HL-60/S4 treated with phorbol 12-myristate 13-acetate at 8.2 ng/mL for 4 days and 3 days (cell line): ENCODE measurements at regions not wholly inside any gene's neighbourhood (a gene's known extent, or its start where the extent isn't known, plus 50 kb on each side); places are given as distances from the start of the nearest gene placed in this dataset.
"Not testable (repeated sequence)": the region's sequence is repeated elsewhere in the genome, so short reads cannot be mapped to it uniquely, and the experiment has no call there.

Experiments
- in situ Hi-C: fragments of 300-500 bp; cut with MboI; formaldehyde crosslinking; loops from 2 replicates; pipeline ENCODE4 v1.15.0; 2022; ENCODE audit warnings: low sequenced_read_pairs

DNA sequence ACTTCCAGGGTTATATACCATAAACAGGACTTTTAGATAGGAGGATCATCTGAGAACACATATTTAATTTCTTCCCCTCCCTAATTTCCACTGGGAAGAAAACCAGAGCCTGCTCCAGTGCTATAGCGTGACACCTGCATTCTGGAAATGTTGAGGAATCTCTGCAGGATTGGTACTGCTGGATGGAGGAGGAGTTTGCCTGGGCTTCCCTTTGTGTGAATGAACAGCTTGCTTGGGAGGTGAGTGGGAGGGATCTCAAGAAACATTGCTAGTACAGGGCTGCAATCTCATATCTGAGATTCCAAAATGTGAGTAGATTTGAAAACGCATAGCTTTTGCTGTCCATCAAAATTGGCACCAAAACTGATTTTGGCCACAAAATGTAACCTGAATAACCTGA, 295.9 kb upstream of the RGMA start:
- in situ Hi-C loops = no loop called here

DNA sequence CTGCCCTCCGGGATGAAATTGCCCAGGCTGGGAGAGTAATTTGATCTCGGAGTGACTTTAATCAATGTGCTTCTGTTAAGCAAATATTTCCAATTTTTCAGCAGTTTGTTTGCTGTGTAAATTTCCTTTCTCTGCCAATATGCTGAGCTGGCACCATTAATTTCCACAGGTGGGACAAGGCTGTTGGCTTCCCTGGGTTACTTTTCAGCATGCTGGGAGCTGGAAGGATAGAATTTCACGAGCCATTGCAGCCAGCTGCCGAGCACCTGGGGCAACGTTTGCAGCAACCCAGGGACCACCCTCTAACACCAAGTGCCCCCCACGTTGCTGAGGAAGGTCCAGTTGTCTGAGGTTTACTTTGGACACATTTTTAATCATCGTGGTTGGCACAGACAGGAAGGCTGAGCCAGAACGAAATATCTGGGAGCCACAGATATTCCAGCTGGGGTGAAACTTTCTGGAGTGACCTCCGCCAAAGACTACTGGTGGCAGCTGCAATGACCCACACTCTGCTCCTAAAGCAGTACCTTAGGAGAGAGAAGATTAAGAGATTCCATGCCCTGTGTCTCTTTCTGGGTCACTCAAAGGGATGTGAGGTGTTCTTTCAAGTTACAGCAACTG, 293.3 kb upstream of the RGMA start:
- in situ Hi-C loops = no loop called here

DNA sequence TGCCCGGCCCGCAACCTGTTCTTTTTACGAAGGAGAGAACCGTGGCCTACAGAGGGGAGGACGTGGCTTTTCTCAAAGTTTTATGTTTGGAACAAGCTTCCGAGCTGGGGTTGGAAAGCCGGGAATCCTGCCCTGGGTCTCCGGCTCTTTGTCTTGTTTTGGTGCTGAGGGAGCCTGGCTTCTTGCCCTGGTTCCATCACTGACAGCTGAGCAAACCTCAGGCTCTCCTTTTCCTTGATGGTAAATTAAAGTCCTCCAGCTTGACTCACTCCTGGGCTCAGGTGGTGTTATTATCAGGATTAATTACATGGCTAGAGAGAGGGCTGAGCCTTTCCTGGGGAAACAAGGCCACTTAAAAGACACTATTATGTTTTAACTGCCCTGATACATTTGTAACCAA, 289.5 kb upstream of the RGMA start:
- in situ Hi-C loops = no loop called here

DNA sequence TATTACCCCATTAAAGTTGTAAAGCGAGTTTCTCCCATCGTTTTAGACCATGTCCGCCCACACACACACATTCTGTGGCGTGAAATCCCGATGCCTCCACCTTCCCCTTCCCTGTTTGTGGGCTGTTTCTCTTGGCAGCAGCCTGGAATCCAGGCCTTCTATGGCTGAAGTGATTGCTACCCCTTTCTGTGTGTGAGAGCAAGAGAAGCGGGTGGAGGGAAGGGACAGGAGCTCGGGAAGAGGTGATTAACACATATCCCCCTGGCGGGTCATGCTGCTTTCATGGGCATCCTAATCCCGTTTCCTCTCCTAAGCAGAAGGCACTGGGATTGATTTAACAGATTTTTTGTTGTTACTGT, 283.8 kb upstream of the RGMA start:
- in situ Hi-C loops = no loop called here

DNA sequence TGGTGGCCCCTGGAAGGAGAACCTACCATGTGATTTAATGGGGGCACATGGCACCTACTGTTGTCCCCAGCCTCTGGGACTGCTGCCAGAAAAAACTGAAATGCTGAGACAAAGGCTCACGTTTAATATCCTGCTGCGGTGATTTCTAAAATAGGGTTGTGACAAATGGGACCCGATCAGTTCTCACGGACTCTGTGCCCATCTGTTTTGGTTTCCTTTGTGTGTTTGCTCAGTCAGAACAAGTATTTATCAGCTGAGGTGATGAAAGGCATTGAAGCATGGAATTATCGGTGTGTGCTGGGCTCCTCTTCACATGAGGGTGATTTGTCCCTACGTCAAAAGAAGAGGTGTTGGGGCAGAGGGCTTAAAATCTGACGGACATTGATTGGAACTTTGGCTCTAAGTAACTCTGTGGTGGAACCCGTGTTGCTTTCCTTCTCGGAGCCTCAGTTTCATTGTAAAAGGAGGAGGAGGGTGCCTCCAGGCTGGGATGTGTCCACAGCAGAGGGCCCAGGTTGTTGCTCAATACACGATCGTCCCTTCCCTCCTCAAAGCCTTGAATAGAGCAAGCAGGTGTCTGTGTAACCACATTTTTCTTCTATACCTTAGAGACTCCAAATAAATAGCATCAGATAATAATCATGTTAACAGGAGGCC, 283.3 kb upstream of the RGMA start:
- in situ Hi-C loops = no loop called here

DNA sequence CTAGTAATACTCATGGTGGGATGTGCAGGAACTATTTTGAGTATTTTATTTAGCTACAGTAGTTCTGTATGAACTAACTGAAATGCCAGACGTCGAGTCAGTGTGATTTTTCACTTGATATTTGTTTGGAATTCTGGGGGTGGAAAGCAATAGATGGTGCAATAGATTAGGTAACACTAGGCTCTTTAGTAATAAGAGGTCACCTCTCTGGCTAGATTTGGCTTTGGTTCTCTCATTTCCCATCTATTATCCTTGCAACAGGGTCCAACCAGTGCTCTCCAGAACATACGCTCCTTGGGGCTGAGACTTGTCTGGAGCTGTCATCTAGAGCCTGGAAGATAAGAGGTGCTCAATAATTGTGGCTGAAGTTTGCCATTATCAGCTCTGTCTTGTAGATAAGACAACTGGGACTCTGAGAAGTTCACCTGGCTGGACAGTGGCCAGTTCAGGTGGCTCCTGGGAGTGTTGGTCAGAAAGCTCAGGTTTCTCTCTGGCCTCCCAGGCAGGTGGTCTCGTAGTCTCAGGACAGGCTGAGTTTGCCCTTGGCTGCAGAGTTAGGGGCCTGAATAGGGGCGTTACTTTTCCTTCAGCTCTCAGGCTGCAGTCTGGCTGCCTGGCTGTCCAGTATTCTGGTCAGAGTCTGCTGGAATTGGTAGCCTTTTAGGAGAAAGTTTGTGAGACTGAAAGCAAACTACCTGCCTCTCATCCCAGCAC, 277.5 kb upstream of the RGMA start:
- in situ Hi-C loops = no loop called here

DNA sequence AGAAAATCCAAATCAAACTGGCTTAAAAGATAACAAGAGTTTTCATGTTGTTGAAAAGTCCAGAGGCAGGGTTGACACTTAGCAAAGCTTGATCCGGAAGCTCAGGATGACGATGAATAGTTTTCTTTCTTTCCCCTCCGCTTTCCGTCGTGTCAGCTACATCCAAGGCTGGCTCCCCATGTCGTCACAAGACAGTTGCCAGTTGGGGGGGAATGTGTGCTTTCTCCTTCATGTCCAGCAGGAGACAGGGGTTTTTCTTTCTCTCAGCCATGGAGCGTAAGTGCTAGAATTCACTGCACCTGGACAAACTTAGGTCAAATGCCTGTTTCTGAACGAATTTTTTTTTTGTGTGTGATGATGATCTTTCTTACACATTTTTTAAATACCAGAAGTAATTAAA, 273.8 kb upstream of the RGMA start:
- in situ Hi-C loops = no loop called here

DNA sequence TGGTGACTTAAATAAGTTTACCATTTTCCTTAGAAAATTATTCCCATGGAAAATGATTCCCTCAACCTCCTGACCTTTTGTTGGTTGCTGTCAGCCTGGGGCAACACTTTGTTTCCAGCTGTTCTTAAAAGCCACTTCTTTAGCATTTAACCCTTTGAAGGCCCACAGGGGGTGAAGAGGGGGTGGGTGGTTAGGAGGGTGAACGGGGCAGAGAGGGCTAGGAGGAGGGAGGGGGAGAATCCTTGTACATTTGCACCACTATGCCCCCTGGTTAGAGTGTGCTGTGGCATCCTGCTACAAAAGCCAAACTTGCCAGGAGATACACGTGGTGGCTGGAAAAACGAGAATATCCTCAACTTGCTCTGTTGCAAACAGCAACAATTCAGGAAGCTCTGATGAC, 273.2 kb upstream of the RGMA start:
- in situ Hi-C loops = no loop called here

DNA sequence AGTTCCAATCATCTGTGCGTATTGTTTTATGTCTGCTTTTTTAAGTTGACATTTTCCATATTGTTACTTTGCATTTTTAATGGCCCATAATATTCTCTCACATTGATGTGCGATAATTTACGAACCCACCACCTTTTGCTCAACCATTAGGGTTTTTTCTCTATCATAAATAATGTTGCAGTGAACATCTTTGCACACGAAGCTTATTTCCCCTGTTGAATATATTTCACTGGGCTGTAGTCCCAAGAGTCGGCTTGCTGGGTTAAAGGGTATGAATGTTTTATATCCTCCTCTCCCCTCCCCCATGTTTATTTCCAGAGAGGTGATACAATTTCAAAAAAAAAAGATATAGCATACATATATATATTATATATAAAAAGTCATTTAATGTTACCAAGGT, 272.7 kb upstream of the RGMA start:
- in situ Hi-C loops = no loop called here

DNA sequence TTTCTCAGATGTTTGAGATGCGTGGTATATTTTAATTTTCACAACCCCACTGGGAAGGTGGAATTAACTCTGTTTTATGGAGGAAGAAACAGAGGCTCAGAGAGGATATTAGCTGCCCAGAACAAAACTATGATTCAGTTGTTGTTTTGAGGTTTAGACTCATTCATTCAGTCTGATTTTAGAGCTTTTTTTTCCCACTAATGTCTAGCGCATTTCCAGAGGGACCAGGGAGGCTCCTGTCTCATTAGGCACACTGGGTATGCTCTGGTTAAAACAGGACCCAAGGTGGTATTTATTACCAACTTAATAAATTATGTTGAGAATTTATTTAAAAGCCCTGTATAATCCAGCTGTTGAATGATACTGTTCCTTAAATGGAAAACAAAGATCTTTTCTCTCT, 272.0 kb upstream of the RGMA start:
- in situ Hi-C loops = no loop called here

DNA sequence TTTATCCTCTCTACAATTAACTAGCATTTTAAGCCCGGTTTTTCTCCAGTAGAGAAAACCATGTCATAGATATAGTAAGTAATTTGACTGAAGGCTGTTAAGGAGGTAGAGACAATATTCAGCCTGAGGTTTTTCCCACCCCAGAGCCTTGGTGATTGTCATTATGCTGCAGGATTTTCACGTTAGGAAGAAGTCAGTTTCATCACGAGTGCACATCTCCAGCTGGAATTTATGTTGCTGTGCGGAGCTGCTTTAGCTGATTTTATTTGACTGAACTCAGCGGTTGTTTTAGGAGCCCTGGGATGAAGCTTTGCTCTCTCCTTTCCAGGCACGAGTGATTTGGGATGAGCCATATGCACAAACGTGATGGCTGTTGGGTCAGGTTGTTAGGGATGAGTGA, 271.3 kb upstream of the RGMA start:
- in situ Hi-C loops = no loop called here

DNA sequence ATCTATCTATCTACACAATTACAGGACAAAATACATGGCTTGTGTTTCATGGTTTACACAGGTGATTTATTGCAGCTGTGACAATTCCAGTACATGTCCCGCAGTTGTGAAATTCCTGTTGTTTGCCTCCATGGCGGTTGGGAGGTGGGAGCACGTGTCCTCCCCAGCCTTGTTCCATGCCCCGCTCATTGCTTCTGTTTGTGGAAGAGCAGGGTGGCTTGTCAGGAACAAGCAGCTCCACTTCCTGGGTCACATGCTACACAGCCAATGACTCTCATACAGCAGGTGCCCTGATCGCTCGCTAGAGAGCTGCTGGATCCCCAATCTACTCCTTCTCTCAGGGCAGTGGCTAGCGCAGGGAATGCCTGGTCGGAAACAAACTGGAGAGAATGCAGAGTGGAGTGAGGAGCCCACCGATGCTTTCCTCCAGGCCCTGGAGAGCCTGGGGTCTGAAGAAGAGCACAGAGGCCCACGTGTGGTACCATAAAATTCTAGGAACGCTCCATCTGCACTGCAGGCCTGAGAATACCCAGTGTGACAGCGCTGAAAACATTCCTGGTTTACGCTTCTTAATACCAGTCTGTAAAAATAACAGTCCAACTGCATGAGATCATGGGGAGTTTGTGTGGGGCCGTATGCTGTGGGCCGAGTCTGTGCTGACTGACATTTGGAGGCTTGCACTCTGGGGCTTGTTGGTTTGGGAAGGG, 270.6 kb upstream of the RGMA start:
- in situ Hi-C loops = no loop called here

DNA sequence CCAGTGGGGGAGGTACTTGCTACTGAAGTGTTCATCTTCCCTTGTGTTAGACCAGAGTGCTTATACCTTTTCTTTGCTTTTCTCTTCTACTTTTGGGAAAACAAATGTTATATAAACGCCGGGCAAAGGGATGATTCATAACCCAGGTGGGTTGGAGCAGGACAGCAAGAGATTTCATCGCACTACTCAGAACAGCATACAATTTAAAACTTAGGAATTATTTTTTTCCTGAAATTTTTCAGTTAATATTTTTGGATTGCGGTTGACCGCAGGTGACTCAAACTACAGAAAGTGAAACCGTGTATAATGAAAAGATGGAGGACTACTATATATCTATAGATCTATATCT, 270.0 kb upstream of the RGMA start:
- in situ Hi-C loops = no loop called here

DNA sequence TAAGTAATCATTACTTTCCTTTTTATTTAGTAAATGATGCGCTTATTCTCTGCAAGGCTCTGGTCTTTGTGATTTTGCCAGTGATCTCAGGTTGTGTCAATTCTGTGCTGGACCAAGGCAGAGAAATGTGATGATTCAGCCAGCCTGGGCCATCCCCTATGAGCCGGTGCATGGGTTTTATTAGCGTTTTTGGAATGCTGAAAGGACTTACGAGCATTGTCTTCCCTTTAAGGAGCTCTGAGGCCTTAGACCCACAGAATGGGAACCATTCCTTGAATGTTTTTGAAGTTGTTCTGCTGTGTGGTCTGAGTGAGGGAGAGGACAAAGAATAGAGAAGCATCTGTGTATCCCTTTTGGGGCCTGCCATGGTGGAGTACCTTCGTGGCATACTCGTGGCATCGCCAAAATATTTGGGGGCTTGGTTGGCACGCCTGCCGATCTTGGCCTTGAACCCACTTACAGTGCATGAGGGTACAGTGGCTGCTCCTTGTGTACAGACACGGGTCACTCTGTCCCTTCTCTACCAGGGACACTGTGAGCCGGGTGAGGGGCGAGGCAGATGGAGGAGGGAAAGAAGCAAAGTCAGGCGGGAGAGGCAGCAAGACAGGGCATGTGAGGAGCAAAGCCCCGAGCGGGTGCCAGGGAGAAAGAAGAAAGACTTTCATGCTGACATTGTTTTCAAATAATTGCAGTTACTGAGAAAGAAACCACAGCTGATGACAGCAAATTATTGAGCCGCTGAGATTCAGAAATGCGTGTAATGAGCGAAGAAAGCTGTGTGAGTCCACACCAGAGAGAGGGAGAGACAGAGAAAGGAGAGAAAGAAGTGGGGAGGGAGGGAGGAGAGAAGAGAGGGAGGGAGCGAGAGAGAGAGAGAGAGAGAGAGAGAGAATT, 269.4 kb upstream of the RGMA start:
- in situ Hi-C loops = no loop called here

DNA sequence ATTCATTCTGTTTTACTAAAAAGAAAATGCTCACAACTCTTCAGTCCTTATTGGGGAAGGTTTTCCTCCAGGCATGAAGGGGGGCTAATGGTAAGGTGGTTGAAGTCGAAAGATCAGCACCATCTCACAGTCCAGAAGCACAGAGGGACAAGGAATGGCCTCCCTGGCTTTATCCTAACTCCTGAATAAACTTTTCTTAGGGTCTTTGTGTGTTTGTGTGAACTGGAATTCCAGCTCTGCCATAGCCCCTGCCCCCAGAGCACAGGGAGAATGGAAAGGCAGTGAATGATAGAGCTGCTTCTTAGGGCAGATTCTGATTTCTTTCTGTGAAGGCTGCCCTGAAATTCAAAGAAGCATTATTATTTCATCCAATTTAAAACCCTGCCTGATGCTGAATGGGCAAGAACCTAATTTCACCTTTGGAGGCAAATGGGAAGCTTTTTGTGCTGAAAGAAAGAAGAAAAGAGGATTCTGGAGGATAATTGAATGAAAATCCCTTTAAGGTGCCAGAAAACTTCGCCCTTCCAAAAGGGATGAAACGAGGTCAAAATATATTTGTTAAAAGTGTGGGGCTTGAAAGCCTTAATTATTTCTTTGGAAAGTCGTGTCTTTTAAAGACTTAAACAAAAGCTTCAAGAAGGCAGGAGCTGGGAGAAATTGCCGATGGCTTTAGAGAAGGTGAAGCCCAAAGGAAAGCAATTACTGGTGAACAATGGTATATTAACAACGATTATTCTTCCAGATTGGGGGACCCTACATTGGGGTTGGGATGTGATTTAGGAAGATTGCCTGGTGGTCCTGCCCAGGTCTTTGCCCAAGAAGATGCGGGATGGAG, 259.9 kb upstream of the RGMA start:
- in situ Hi-C loops = no loop called here

DNA sequence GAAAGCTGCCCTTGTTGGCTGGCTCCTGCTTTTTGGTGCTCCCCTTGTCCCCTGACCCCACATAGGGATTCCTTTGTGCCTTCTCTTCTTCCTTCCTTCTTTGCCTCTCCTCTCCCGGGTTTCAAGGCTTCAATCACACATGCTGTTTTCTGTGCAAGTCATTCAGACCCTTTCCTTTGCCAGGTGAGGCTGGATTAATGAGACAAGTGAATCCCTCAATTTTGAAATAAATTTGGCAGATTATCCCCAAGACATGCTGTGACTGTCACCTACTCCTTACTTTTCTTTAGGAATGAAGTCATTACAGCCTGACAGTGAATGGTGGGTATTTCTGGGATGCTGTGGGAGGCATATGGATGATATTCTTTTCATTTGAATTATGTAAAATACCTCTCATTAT, 259.0 kb upstream of the RGMA start:
- in situ Hi-C loops = no loop called here

DNA sequence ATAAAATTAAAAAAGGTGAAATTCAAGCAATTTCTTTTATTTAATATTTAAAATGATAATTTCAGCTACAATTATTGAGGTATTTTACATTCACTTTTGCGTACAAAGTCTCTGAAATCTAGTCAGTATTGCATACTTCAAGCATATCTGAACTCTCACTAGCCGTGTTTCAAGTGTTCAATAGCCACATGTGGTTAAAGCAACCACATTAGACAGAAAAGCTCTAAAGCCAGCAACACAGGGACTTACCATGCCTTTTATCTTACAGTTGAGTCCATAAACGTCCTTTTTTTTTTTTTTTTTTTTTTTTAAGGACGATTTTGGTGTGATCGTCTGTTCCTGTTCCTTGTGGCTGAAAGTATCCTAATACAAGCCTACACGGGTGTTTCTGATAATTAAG, 257.0 kb upstream of the RGMA start:
- in situ Hi-C loops = no loop called here

DNA sequence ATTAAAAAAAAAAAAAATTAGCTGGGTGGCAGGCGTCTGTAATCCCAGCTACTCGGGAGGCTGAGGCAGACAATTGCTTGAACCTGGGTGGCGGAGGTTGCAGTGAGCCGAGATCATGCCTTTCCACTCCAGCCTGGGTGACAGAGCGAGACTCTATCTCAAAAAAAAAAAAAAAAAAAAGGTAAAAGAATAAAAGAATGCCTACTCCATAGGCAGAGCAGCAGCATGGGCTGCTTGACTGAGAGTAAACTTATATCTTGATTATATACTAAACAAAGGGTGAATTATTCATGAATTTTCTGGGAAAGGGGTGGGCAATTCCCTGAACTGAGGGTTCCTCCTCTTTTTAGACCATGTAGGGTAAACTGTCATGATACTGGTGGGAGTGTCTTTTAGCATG, 254.4 kb upstream of the RGMA start:
- in situ Hi-C loops = not testable (repeated sequence)

DNA sequence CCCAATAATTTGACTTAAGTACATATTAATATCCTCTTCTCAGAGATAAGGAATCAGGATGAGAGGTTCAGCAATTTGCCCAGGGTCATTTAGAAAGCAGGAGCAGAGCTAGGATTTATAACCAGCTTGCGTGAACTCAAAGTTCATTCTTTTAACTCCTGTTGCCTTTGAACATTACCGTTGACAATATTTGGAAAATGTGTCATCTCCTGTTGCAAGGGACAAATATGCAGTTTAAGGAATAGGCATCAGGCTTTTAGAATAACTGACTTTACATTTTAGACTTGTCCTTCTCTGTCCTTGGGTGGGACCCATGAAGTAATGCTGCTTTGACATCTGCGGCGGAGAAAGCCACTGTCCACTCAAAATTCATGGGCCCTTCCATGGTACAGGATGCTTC, 252.2 kb upstream of the RGMA start:
- in situ Hi-C loops = no loop called here

DNA sequence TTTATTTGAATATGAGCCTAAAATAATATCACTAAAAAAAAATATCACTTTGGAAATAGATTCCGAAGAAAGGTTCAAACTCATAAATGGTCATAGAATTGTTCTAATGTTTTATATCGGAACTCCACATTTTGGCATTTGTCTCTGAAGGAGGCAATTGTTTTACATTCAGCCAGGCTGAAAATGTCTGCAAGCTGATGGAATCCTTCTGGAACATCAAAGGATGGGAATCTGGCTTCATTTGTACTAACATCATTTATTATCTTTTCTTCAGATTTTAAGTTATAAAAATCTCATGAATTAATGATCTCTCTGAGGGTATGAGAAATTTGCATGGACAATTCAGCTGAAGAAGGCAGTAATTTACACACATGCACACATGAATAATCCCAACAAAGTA, 251.4 kb upstream of the RGMA start:
- in situ Hi-C loops = no loop called here
